ENCODE measurements at regions not wholly inside any gene's neighbourhood (a gene's known extent, or its start where the extent isn't known, plus 50 kb on each side); places are given as distances from the start of the nearest gene placed in this dataset.

DNA sequence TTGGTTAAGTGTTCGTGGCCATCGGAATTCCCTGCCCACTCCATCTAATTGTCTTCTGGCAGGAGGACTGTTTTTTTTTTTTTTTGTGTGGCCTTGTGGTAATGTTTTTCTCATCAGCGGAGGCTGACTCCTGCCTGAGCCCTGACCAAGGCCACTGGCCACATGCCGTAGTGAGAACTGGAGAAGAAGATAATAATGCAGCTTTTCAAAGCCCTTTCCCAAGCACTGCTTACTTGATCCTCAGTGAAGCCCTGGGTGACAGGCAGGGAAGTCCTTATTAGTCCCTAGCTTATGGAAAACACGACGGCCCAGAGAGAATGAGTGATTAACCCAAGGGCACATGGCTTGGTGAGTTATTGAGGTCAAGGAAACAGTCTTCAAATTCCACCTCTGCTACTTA, 71.2 kb downstream of the ADM start:
- TF ChIP-seq, protein P1, sequence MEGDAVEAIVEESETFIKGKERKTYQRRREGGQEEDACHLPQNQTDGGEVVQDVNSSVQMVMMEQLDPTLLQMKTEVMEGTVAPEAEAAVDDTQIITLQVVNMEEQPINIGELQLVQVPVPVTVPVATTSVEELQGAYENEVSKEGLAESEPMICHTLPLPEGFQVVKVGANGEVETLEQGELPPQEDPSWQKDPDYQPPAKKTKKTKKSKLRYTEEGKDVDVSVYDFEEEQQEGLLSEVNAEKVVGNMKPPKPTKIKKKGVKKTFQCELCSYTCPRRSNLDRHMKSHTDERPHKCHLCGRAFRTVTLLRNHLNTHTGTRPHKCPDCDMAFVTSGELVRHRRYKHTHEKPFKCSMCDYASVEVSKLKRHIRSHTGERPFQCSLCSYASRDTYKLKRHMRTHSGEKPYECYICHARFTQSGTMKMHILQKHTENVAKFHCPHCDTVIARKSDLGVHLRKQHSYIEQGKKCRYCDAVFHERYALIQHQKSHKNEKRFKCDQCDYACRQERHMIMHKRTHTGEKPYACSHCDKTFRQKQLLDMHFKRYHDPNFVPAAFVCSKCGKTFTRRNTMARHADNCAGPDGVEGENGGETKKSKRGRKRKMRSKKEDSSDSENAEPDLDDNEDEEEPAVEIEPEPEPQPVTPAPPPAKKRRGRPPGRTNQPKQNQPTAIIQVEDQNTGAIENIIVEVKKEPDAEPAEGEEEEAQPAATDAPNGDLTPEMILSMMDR (IDR thresholded peaks at IDR 0.05; ENCODE audit: low read depth, low read length, poor library complexity, severe bottlenecking), result no peak
- no peak for TF ChIP-seq EZH2phosphoT487 (IDR thresholded peaks at IDR 0.05; ENCODE audit: borderline replicate concordance, low read length)
- H3K9me2 ChIP-seq (replicated peaks; ENCODE audit: control insufficient read depth, low read length), result no peaks in the 10 kb centered on the region
- H3K4me1 ChIP-seq (ENCODE audit: control insufficient read depth, low read length), result no peaks in the 10 kb centered on the region
- H3K27me3 ChIP-seq (ENCODE audit: control insufficient read depth, low read length), result peaks cover 13% of the 10 kb centered on the region; the same call in 1 of the 2 replicates
- H3K9me3 ChIP-seq (ENCODE audit: control insufficient read depth, insufficient read depth, low read length), result no peaks in the 10 kb centered on the region
- no peak overlapping the region for H3K4me2 ChIP-seq (ENCODE audit: low read length)
- H3K4me3 ChIP-seq (ENCODE audit: low read length), result no peak overlapping the region
- no peaks in the 10 kb centered on the region for H3F3A ChIP-seq (ENCODE audit: control insufficient read depth, insufficient read depth)
- H3K36me3 ChIP-seq (ENCODE audit: control insufficient read depth, low read length), result no peaks in the 10 kb centered on the region
- no peaks in the 10 kb centered on the region for H4K20me1 ChIP-seq (ENCODE audit: control insufficient read depth, insufficient read depth, low read depth, low read length)
- H3K27ac ChIP-seq (ENCODE audit: low read depth, low read length), result no peak overlapping the region
- H3K79me2 ChIP-seq (ENCODE audit: control insufficient read depth, low read length), result no peaks in the 10 kb centered on the region

DNA sequence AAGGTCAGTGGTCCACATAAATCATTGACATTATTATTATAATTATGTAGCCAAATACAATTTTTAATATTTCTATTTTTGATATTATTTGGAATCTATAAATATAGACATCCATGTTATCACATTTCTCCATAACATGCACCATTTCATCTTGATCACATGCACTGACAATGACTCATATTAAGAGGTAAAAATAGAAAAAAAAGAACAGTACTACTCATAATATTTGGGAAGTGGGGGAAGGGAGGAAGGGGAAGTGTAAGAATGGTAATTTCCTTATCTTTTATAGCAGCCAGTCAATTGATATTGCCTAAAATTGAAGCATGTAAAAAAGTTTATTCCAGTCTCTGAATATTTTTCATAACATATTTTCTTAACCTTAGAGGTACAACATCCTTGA, 72.3 kb downstream of the ADM start:
- H3K4me3 ChIP-seq (ENCODE audit: low read length), result no peak overlapping the region
- no peak overlapping the region for H3K27ac ChIP-seq (ENCODE audit: low read depth, low read length)
- H3K79me2 ChIP-seq (ENCODE audit: control insufficient read depth, low read length), result no peaks in the 10 kb centered on the region
- TF ChIP-seq, protein P1 (IDR thresholded peaks at IDR 0.05; ENCODE audit: low read depth, low read length, poor library complexity, severe bottlenecking), result no peak
- no peak for TF ChIP-seq EZH2phosphoT487 (IDR thresholded peaks at IDR 0.05; ENCODE audit: borderline replicate concordance, low read length)
- no peaks in the 10 kb centered on the region for H4K20me1 ChIP-seq (ENCODE audit: control insufficient read depth, insufficient read depth, low read depth, low read length)
- H3K36me3 ChIP-seq (ENCODE audit: control insufficient read depth, low read length), result no peaks in the 10 kb centered on the region
- H3K9me2 ChIP-seq (replicated peaks; ENCODE audit: control insufficient read depth, low read length), result no peaks in the 10 kb centered on the region
- H3K4me2 ChIP-seq (ENCODE audit: low read length), result no peak overlapping the region
- no peaks in the 10 kb centered on the region for H3K9me3 ChIP-seq (ENCODE audit: control insufficient read depth, insufficient read depth, low read length)
- H3K27me3 ChIP-seq (ENCODE audit: control insufficient read depth, low read length), result peaks cover 11% of the 10 kb centered on the region; the same call in 1 of the 2 replicates
- H3K4me1 ChIP-seq (ENCODE audit: control insufficient read depth, low read length), result no peaks in the 10 kb centered on the region
- no peaks in the 10 kb centered on the region for H3F3A ChIP-seq (ENCODE audit: control insufficient read depth, insufficient read depth)

DNA sequence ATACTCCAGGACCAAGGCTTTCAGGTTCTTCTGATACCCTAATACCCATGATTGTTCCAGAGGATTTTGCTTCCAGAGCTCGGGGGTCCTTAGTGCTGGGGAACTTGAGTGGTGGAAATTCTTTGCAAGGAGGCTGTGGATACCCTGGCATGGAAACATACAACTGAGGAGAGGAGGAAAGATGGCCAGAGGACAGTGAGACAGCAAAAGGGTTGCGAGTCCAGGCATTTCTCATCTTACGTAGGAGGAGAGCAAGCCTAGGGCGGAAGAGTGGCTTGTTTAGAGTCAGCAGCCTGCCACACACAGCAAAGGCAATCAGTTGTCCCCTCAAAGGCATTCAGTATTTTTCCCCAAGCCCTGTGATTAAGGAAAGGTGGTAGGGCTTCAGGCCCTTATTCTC, 73.5 kb downstream of the ADM start:
- Histone ChIP-seq H3K27ac (ENCODE audit: low read depth, low read length) (no peak overlapping the region), H3K4me2 (ENCODE audit: low read length) (no peak overlapping the region), H3F3A (ENCODE audit: control insufficient read depth, insufficient read depth) (no peaks in the 10 kb centered on the region), H3K9me2 (replicated peaks; ENCODE audit: control insufficient read depth, low read length) (no peaks in the 10 kb centered on the region), H3K4me3 (ENCODE audit: low read length) (no peak overlapping the region), H3K4me1 (ENCODE audit: control insufficient read depth, low read length) (no peaks in the 10 kb centered on the region), H3K27me3 (ENCODE audit: control insufficient read depth, low read length) (0 out of 2 replicates have a peak, but pooled peaks cover 1% of the 10 kb centered on the region), H3K36me3 (ENCODE audit: control insufficient read depth, low read length) (no peaks in the 10 kb centered on the region), H4K20me1 (ENCODE audit: control insufficient read depth, insufficient read depth, low read depth, low read length) (no peaks in the 10 kb centered on the region), H3K9me3 (ENCODE audit: control insufficient read depth, insufficient read depth, low read length) (peaks cover 3% of the 10 kb centered on the region; the same call in 1 of the 2 replicates), H3K79me2 (ENCODE audit: control insufficient read depth, low read length) (no peaks in the 10 kb centered on the region)
- TF ChIP-seq EZH2phosphoT487 (IDR thresholded peaks at IDR 0.05; ENCODE audit: borderline replicate concordance, low read length), result no peak
- TF ChIP-seq, protein P1 (IDR thresholded peaks at IDR 0.05; ENCODE audit: low read depth, low read length, poor library complexity, severe bottlenecking), result no peak
